ENCODE measurements at regions not wholly inside any gene's neighbourhood (a gene's known extent, or its start where the extent isn't known, plus 50 kb on each side); places are given as distances from the start of the nearest gene placed in this dataset.

GRCh38 chr5:134464988-134465815 is 53.5 kb upstream of the CDKN2AIPNL start:
- no peak for TF ChIP-seq CTCF (conservative IDR thresholded peaks at IDR 0.05)
- Mint-ChIP-seq H3K4me3 (peak overlapping the region; percentile 86), H3K36me3 (ENCODE audit: low read depth) (no peaks in the 10 kb centered on the region), H3K4me1 (peaks cover 11% of the 10 kb centered on the region), H3K27ac (ENCODE audit: unreplicated experiment) (no peak overlapping the region), H3K9me3 (no peaks in the 10 kb centered on the region), H3K27me3 (ENCODE audit: low read depth) (peaks cover 4% of the 10 kb centered on the region)
- no peak for DNase-seq (ENCODE audit: low read depth, low spot score)

DNA sequence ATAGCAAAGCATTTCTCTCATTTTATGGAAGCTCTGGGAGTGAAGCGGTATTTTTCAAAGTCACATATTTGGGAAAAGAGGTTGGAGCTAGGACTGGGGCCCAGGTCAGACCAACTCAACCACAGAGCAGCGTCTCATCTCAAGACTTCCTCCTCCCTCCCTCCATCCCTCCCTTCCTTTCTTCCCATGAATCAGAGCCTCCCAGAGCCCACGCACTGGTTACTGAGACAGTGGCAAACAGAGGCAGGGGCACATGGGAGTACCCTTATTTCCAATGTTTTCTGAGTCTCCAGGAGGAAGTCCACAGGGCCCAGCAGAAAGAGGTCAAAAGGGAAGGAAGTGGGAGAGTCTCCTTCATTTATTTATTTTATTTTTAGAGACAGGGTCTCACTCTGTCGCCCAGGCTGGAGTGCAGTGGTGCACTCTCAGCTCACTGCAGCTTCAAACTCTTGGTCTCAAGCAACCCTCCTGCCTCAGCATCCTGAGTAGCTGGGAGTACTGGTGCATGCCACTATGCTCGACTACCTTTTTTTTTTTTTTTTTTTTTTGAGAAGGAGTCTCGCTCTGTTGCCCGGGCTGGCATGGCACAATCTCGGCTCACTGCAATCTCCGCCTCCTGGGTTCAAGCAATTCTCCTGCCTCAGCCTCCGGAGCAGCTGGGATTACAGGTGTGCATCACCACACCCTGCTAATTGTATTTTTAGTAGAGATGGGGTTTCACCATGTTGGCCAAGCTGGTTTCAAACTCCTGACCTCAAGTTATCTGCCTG is 52.5 kb upstream of the CDKN2AIPNL start:
- no peak for TF ChIP-seq CTCF (conservative IDR thresholded peaks at IDR 0.05)
- no peak for DNase-seq (ENCODE audit: low read depth, low spot score)
- H3K27me3 Mint-ChIP-seq (ENCODE audit: low read depth), result peaks cover 4% of the 10 kb centered on the region
- peaks cover 11% of the 10 kb centered on the region for H3K4me1 Mint-ChIP-seq
- no peaks in the 10 kb centered on the region for H3K36me3 Mint-ChIP-seq (ENCODE audit: low read depth)
- H3K9me3 Mint-ChIP-seq, result no peaks in the 10 kb centered on the region
- peak overlapping the region; percentile 22 for H3K4me3 Mint-ChIP-seq
- H3K27ac Mint-ChIP-seq (ENCODE audit: unreplicated experiment), result no peak overlapping the region

GRCh38 chr5:134463176-134463720 is 51.6 kb upstream of the CDKN2AIPNL start:
- Mint-ChIP-seq H3K9me3 (no peaks in the 10 kb centered on the region), H3K27ac (ENCODE audit: unreplicated experiment) (no peak overlapping the region), H3K36me3 (ENCODE audit: low read depth) (no peaks in the 10 kb centered on the region), H3K4me1 (peaks cover 11% of the 10 kb centered on the region), H3K27me3 (ENCODE audit: low read depth) (peaks cover 4% of the 10 kb centered on the region), H3K4me3 (no peak overlapping the region)
- DNase-seq (ENCODE audit: low read depth, low spot score), result no peak
- TF ChIP-seq CTCF (conservative IDR thresholded peaks at IDR 0.05), result no peak

DNA sequence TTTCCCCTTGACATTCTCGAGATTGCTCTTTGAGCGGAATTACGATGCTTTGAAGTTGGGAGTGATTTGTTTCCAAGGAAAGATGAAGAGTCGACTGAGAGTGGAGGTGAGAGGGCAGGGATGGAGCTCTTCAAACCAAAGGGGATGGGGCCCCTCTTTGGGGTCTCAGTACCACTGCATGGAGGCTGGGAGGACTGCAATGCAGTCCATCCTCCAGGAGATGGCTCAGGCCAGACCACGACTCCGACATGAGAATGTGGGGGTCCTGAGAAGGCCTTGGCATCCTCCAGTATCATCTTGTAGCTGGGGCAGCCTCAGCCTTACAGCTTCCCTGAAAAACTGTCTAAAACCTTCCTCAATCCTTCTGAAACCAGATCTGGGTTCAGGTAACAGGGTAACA is 51.1 kb upstream of the CDKN2AIPNL start:
- peaks cover 4% of the 10 kb centered on the region for H3K27me3 Mint-ChIP-seq (ENCODE audit: low read depth)
- no peak for DNase-seq (ENCODE audit: low read depth, low spot score)
- H3K27ac Mint-ChIP-seq (ENCODE audit: unreplicated experiment), result no peak overlapping the region
- H3K4me1 Mint-ChIP-seq, result peaks cover 11% of the 10 kb centered on the region
- no peaks in the 10 kb centered on the region for H3K9me3 Mint-ChIP-seq
- no peak for TF ChIP-seq CTCF (conservative IDR thresholded peaks at IDR 0.05)
- H3K4me3 Mint-ChIP-seq, result no peak overlapping the region
- H3K36me3 Mint-ChIP-seq (ENCODE audit: low read depth), result no peaks in the 10 kb centered on the region

DNA sequence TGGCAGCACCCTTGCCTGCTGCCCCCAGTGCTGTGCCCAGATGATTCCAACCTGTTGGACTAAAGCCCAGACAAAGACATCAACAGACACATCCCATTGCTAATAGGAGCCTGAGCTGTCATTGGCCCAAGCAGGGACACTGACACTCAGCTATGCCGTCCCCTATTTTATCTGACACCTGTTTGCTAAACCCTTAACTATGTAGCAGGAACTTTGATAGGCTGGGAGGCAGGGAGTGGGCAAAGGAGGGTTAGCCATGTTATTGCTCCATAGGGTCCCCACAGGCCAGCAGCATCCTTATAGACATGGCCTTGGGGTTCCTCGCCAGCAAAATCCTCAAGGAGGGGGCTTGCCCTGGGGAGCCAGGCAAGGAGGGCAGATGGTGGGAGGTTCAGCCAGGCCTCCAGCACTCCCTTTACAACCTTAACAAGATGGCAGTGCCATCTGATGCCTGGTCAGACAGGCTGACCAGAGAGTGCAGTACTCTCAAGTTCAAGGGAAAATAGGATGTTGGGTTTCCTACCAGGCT is 50.4 kb upstream of the CDKN2AIPNL start:
- no peak overlapping the region for H3K27ac Mint-ChIP-seq (ENCODE audit: unreplicated experiment)
- no peaks in the 10 kb centered on the region for H3K36me3 Mint-ChIP-seq (ENCODE audit: low read depth)
- no peaks in the 10 kb centered on the region for H3K9me3 Mint-ChIP-seq
- peaks cover 4% of the 10 kb centered on the region for H3K27me3 Mint-ChIP-seq (ENCODE audit: low read depth)
- no peak for DNase-seq (ENCODE audit: low read depth, low spot score)
- no peak overlapping the region for H3K4me3 Mint-ChIP-seq
- peaks cover 10% of the 10 kb centered on the region for H3K4me1 Mint-ChIP-seq
- TF ChIP-seq CTCF (conservative IDR thresholded peaks at IDR 0.05), result no peak

All from neural crest cell (in vitro differentiated cells).